OCI-LY3 (cell line): ENCODE measurements at regions not wholly inside any gene's neighbourhood (a gene's known extent, or its start where the extent isn't known, plus 50 kb on each side); places are given as distances from the start of the nearest gene placed in this dataset.
"Not testable (repeated sequence)": the region's sequence is repeated elsewhere in the genome, so short reads cannot be mapped to it uniquely, and the experiment has no call there.

Experiments
- EZH2phosphoT487 ChIP-seq: fragments of 200-600 bp; shearing (Covaris generic); IDR thresholded peaks from 2 replicates; pipeline ENCODE4 v1.6.1; 2018; ENCODE audit warnings: antibody characterized with exemption, mixed run types, low read depth
- TF ChIP-seq, protein P1 (sequence below): fragments of 200-600, 300-600 bp; sonication (generic); IDR thresholded peaks from 2 replicates; pipeline ENCODE4 v1.5.1; 2014; ENCODE audit warnings: antibody characterized with exemption, low read length, low read depth

DNA sequence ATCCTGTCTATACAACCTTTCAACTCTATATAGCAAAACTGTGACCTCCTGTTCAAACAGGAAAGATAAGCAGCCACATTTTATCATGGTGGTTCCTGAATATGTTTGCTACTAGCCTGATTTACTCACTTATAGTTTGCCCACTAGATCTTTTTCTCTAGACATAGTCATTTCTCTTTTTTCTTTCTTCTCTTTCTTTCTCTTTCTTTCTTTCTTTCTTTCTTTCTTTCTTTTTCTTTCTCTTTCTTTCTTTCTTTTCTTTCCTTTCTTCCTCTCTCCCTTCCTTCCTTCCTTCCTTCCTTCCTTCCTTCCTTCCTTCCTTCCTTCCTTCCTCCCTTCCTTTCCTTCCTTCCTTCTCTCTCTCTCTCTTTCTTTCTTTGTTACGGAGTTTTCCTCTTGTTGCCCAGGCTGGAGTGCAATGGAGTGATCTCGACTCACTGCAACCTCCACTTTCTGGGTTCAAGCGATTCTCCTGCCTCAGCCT, 142.0 kb upstream of the TBL1XR1 start:
- TF ChIP-seq, protein P1, sequence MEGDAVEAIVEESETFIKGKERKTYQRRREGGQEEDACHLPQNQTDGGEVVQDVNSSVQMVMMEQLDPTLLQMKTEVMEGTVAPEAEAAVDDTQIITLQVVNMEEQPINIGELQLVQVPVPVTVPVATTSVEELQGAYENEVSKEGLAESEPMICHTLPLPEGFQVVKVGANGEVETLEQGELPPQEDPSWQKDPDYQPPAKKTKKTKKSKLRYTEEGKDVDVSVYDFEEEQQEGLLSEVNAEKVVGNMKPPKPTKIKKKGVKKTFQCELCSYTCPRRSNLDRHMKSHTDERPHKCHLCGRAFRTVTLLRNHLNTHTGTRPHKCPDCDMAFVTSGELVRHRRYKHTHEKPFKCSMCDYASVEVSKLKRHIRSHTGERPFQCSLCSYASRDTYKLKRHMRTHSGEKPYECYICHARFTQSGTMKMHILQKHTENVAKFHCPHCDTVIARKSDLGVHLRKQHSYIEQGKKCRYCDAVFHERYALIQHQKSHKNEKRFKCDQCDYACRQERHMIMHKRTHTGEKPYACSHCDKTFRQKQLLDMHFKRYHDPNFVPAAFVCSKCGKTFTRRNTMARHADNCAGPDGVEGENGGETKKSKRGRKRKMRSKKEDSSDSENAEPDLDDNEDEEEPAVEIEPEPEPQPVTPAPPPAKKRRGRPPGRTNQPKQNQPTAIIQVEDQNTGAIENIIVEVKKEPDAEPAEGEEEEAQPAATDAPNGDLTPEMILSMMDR, result not testable (repeated sequence)
- TF ChIP-seq EZH2phosphoT487, result not testable (repeated sequence)
